Smooth muscle cell of the brain vasculature (primary cell): ENCODE measurements at regions not wholly inside any gene's neighbourhood (a gene's known extent, or its start where the extent isn't known, plus 50 kb on each side); places are given as distances from the start of the nearest gene placed in this dataset.

Experiments
- DNase-seq: peaks from one replicate; pipeline ENCODE4 v3.0.0-alpha.2; 2012; ENCODE audit warnings: low read depth, low spot score

DNA sequence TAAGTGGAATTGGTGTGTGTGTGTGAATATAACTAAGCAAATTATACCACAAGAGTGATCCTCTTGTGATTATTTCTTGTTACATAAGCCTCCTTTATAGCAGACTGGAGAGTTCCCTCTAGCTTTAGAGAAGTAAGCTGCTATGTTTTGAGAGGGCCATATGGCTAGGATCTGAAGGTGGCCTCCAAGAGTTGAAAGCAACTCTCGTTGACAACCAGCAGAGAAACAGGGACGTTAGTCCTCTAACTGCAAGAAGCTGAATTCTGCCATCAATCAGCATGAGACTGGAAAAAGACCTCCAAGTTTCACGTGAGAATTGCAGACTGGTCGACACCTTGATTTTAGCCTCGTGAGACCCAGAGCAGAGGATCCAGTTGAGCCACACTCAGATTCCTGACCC is 278.5 kb upstream of the ZNF717 start:
- no peak for DNase-seq

DNA sequence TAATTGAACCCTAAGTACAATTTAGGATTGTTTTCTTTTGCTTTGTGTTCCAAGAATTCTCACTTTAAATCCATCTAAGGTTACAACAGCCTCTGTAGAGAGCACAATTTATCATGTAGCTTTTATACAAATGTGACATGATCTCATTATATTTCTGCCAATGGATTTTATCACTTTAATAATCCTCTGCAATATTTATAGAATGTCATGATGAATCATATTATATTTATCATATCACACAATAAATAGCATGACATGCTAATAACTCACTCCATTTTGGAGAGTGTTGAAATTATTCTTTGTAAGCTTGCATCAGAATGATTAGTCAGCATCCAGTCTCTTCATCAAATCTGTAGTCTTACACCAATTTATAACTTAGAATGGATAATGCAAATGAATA is 280.6 kb upstream of the ZNF717 start:
- no peak for DNase-seq

DNA sequence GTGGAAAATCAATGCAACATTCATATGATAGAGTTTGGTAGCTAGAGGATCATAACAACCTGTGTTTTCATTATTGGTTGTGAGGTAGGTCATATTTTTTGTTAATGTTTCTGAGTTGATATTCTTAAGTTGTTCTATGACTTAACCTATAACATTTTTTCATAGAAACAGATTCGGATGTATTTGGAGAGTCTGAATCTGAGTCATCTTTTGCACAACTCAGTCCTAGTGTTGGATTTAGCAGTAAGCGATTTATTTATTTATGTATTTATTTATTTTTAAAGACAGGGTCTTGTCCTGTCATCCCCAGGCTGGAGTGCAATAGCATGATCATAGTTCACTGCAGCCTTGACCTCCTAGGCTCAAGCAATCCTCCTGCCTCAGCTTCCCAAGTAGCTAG is 292.8 kb upstream of the ZNF717 start:
- DNase-seq, result no peak

DNA sequence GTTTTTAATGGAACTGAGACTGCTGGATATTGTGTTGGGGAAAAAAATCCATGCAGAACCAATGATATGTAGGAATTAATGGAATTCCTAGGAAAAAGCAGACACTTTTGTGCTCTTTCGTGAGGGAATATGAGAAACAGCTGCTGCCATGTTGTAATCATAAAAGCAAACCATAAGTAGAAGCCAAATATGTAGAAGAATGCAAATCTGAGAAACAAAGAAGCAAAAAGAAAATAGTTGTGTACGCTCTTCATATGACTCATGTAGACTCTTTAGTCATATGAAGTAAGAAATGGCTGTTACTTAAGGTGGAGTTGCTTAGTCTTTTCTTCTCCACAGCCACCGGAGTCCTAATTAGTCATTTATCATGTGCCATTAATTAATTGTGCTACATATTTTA is 298.6 kb upstream of the ZNF717 start:
- DNase-seq, result no peak

DNA sequence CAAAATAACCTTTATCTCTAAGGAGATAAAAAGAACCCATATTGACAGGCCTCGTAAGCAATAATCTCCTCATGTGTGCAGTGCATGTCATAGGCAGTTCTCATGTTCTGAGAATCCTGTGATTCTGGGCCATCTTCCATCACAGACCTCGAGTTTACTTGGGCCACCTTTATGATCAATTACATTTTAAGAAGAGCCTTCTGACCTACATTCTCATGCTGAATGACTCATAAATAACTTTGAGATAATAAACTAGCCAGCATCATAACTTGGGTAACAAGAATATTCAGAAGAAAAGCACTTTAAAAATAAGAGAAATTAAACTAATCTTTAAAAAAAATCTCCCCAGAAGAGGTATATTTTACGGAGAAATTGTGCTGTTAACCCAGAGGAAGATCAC is 310.7 kb upstream of the ZNF717 start:
- no peak for DNase-seq

DNA sequence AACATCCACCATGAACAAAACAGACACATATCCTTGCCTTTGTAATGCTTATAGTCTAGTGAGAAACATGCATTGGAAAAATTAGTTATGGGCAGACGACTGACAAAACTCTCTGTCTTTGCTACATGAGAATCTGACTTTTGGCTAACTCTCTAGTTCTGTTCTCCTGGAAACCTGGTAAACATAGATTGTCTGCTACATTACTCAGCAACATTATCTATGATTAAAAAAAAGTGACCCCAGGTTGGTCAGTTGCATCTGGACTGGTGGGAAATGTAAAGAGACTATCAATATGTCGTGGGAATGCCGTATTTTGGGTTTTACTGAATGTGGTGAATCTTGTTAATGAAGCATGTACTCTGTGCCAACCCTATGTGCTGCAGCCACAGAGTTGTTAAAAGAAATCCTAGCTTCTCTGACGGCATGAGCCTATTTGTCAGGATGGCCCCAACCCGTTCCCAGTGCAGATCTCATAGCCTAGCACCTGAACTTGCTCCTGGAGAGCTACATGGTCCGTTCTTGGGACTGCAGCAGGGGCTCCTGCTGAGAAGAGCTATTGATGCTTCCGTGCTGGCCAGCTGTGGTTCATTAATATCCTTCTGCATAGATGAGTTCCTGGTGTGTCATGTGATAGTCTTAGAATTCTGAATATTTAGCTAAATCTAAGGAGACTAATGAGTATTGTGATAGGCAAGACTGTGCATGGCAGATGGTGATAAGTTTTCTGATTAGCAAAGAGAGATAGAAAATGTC is 311.7 kb upstream of the ZNF717 start:
- no peak for DNase-seq

DNA sequence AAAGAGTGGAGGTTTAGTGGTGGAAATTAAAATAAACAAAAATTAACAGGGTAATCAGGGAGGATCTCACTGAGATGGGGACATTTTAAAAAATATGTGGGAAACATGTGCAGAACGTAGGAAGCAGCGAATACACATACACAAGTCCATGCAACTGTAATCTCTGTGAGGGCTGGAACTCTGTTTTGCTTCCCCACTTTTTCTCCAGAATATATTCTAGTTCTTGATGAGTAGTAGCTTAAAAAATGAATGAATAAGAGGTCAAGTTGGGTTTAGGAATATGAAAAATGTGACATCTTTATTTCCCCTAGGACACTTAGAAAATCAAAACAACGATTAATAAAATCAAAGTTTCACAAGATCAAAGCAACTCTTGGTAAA is 312.2 kb upstream of the ZNF717 start:
- DNase-seq, result no peak

DNA sequence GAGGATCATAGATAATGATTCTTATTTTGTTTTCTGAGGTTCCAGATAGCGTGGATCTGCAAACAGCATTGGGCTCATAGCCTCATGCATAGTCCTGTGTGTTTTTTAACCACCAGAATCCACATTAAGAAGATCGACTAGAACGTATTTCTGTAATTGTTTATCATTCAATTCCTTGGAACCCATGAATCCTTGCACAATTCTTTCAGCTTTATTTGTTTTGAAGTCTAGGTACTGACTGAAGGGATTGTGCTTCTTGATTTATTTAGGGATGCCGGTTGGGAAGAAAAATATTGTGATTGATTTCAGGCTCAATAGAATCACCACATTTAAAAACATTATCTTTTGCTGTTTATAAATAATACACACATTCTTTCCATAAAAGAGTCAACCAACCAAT is 314.6 kb upstream of the ZNF717 start:
- DNase-seq, result no peak

DNA sequence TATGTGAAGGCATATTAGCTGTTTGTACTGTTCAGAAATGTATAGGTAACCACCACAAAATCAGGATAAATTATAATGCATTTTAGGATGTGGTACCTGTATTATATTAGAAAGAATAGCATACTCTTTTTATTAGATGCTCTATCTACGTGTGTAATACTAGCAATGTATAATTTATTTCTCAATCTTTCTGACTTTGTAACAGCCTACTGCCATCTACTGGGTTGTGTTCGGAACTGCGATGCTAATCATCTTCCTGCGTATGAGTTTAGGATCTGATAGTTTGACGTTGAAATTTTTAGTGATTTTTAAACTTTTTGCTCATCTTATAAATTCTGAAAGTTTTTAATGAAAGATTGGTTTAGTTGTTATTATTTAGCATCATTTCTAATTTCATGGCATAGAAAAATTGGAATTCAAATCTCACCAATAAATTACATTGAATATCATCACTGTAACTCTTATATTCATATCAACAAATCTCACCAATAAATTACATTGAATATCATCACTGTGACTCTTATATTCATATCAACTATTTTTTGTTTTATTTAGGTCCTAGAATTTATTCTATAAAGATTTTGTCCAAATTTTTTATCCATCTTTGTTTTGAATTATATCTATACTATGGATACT is 322.7 kb upstream of the ZNF717 start:
- DNase-seq, result no peak

DNA sequence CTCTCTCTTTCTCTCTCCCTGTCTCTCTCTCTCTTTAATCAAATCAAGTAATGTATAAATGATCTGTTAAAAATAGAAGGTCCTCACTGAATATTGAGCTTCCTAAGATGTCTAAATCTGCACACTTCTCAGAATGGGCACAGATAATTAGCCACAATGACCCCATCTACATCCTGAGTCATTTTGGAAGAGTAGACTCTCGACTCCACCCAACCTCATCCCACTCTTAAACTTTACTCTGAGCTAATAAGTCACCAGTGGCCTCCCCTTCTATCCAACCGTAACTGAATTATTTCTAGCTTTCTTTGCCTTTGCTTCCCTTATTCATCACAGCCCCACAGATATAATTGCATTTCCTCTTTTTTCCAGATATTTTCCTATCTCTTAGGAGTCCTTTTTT is 326.5 kb upstream of the ZNF717 start:
- no peak for DNase-seq

DNA sequence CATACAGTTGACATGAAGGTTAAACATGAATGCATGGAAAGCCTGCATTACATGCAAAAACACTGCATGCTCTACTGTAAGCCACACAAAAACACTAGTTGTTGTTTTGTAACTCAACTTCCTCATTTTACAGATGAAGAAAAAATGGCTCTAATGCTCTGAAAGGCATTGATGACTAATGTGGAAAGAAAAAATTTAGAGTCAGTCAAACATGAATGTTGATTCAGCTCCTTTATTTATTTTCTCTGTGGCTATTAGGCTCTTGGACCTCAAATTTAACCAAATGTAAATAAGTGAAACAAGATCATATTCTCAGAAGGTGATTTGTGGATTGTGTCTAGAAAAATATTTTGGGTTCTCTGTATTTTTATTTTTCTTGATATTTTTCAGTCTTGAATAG is 336.7 kb upstream of the ZNF717 start:
- DNase-seq, result no peak

DNA sequence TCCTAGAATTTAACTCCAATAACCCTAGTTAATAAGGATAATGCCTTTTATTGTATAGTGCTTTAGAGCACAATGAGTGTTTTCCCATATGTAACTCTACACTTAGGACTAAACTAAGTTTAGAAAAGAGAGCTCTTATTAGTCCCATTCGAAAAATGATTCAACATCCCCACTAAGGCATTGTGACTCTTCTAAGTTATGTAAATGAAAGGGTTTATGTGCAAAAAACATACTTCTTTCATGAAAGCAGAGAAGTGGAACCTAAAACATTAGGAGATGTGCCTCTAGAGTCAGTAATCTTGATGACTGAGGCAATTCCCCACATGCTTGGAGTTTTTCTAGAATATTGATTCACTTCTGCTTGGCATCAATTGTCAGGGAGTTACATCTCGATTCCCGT is 344.1 kb upstream of the ZNF717 start:
- no peak for DNase-seq

DNA sequence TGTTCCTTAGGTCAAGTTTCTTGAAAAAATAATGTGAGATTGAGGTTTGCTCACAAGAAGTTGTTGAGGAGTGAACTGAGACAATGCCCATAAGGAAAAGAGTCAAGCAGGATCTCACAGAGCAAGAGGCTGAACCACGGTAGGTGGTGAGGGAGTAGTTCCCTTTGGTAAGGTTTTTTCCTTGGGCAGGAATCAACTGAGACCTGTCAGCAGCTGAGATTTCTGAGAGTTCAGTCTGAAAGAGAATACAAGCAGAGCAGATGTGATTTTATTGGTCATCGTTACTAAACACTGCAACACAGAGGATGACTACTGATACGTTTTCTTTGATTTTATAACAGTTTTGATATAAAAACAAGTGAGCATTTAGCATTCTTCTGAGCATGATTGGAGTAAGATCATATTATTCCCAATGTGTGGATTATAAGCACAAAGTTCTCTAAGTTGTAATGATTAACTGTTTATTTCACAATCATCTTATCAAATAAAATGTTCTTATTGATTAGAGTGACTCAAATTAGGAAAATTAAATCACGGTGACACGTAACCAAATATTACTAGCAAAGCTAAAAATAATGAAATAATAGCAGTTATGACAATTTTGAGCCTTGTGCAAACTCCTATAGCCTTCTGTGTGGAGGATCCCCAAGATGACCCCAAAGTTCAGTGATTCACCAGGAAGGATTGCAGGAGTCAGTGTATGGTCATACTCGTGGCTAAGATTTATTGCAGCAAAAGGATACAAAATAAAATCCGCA is 346.2 kb upstream of the ZNF717 start:
- DNase-seq, result no peak

DNA sequence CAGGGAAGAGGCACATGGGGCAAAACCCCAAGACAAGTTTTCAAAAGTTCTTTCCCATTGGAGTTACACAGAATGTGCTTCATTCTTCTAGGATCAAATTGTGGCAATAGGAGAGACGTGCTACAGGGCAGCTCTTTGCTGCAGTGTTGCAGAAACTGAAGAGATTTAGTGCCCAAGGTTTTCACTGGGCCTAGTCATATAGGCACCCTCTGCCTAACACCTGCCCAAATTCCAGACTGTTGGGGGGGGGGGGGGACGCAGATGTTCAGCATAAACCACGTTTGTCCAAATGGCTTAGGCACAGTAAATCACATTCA is 346.8 kb upstream of the ZNF717 start:
- no peak for DNase-seq

DNA sequence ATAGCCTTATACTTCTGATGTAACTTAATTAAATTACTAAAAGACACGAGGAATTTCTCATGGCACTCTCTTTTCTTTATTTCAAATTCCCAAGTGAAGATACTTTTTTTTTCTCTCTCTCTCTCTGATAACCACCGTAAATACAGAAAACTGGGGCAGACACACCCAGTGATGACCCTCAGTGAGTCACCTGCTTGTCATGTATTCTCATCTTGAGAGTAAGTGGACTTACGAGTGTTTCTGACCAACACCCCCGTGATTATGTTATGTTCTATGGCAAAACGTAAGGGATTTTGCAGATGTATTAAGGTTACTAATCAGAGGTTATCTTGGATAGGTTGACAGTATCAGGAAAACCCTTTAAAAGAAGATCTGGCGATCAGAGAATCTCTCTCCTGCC is 348.8 kb upstream of the ZNF717 start:
- DNase-seq, result no peak

DNA sequence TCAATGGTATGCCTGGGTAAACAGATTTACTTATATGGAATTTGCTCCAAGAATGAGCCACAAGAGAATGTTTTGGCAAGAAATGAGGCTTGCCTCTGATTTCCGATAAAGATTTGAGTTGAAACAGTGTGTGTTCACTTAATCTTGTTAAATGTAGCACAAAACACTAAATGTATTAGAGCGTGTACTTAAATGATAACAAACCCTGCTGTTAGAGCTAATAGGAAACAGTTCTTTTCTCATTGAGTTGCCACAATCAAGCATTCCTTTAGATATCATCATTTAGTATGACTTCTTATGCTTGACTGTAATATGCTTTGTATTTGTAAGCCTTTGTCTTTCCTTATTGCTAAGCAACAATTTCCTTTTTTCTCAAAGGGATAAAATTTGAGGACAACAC is 353.6 kb upstream of the ZNF717 start:
- no peak for DNase-seq

DNA sequence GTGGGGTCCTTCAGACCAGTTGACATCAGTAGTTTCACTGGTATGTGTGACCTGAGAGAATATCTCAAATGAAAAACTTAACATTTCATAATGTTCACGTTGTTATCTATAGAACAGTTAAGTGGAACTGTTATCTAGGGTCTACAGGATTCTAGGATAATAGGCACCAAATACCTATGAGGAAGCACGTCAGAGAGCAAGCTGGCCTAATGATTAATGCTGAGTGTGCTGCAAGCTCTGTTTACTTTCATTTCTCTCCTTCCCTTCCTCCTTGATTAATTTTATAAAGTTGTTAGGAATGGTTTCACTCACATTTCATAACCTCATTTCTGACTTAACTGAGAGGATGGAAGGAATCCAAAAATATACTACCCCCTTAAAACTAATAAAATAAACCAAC is 362.5 kb upstream of the ZNF717 start:
- no peak for DNase-seq

DNA sequence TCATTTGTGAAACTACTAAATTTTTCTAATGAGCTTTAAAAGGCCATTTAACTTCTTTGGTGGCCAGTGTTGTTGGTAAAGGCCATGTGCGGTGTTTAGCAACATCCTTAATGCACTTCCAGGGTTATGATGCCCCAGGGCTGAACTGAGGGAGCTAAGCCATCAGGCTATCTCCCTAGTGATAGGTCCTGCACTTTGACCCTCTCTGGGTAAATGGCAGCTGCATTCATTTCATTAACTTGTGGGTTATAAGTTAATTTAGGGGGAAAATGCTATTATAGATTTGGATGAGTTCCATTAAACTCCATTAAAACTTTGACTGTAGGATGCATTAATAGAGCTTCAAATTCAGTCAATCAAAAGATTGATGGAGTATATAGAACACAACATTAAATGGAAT is 366.7 kb upstream of the ZNF717 start:
- DNase-seq, result no peak

DNA sequence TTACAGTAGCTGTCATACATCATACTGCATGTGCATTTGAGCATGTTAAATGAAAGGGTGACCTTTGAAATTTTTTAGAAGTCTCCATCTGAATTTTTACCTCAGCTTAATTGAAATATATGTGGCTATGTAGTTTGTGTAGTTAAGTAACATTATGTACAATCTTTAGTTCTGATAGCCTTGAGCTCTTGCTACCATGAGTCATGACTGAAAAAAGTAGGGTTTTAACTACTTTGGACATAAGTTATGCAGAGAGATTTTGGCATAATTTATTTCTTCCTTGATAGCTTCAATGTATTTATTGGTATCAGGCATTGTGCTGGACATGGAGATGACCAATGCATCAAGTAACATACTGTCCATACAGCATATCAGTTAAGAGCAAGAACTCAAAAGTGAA is 376.5 kb upstream of the ZNF717 start:
- DNase-seq, result no peak

DNA sequence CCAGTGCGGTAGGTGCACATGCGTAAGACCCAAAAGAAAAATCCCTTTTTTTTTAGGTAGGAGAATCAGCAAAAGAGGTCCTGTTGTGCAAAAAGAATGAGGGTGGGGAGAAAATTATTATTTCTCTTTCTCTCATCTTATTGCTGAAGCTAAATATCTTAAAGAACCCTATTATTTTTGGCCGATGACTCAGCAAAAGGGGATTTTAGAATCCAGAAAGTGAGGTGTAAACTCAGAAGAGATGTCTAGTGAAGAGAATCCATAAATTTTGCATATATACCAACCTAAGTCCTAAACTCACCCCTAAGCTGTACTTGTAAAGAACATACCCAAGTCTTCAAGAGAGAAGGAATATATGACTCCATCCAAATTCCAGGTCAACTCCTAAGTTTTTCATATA is 386.3 kb upstream of the ZNF717 start:
- no peak for DNase-seq

DNA sequence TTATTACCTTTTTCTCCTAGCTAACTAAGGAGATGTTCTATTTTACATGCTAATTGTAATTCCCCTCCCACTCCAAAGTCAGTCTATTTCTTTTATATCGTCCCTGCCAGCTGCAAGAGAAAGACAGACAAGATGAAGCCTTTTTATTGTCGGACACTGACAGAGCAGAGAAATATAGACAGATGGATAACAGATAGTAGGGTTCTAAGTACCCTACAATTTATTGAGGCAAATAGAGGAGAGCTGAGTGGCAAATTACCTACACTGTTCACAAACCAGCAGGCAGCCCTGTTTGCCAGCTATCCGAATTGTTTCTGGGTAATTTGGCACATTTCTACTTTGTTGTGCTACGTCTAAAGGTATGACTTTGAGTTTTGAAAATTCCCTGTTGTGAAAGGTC is 392.3 kb upstream of the ZNF717 start:
- no peak for DNase-seq

DNA sequence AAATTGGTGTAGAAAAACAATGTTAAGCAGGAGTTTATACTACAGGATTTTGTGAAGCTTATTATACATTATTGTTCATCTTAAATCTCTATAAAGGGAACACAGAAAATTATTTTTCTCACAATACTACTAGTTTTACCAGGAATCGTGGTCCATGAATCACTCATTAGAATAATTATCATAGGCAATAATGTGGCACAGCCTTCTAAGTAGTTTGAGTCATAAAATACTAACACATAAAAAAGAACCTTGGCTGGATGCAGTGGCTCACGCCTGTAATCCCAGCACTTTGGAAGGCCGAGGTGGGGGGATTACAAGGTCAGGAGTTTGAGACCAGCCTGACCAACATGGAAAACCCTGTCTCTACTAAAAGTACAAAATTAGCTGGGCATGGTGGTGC is 393.1 kb upstream of the ZNF717 start:
- no peak for DNase-seq

DNA sequence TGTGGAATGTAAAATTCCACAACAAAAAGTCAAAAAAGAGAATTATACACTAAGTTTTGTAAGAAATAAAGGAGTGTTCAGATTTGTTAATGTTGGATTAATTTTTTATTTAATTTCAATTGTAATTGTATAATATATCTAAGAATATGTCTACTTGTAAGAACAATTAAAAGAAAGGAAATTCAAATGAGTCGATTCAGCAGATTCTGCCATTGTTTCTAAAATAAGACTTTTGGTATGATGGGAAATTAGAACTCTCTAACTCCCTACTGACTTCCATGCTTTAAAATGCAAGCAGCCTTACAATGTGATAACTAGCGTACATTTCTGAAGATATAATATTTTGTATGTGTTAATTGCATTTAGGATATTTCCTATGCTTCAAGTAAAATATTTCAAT is 395.9 kb upstream of the ZNF717 start:
- DNase-seq, result no peak
